ENCODE measurements at regions not wholly inside any gene's neighbourhood (a gene's known extent, or its start where the extent isn't known, plus 50 kb on each side); places are given as distances from the start of the nearest gene placed in this dataset.

DNA sequence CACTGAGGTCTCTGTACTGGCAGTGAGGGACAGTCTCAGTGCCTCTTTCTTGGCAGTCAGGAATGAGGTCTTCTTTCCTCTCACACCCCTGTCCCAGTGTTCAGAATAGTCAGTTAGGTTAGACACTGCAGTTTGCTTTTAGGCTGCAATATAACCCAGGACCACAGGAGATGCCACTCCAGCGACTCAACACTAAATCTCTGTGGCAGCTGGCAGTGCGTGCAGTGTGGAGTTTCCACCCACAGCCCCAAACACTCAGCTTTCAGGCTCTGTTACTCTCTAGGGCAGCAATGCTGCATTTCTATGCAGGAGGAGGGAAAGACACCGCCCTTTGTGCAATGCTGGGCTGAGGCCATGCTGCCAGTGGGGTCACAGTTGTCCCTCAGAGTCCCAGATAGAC is 150.2 kb upstream of the SUCLG2 start:
- DNase-seq, result no peak
- Histone ChIP-seq H3K4me1 (ENCODE audit: control insufficient read depth in 1 of 2, insufficient read depth in 2 of 2, low read depth in 1 of 2, low read length in 1 of 2) (no peaks in the 10 kb centered on the region), H3K9me3 (no peaks in the 10 kb centered on the region), H3K4me2 (no peak overlapping the region), H3K27ac (ENCODE audit: low read depth in 2 of 2, low read length in 1 of 2) (no peak overlapping the region), H3K9me2 (no peaks in the 10 kb centered on the region), H3F3A (replicated peaks; ENCODE audit: insufficient read depth) (no peaks in the 10 kb centered on the region), H4K20me1 (ENCODE audit: insufficient read depth) (no peaks in the 10 kb centered on the region), H3K9ac (no peak overlapping the region), H3K27me3 (ENCODE audit: insufficient read depth) (no peaks in the 10 kb centered on the region), H3K79me2 (ENCODE audit: insufficient read depth) (no peaks in the 10 kb centered on the region), H3K36me3 (replicated peaks in 1 of 2; ENCODE audit: control insufficient read depth in 1 of 2, insufficient read depth in 2 of 2, low read length in 1 of 2) (no peaks in the 10 kb centered on the region), H2AFZ (ENCODE audit: low read depth) (no peak overlapping the region), H3K4me3 (ENCODE audit: low read depth in 2 of 2, low read length in 1 of 2) (no peak overlapping the region)
- WGBS (ENCODE audit: low lambda C conversion rate), result 17% methylated on average over 1 of the region's 3 CpGs
- CTCF ChIA-PET, result interaction anchor here (1.6 to 1.7 kb wide), 2 partner anchors 14 to 15 kb away, joined by 4 to 5 read pairs; no protein-coding TSS in a partner anchor
- TF ChIP-seq NRF1 (IDR thresholded peaks at IDR 0.05; ENCODE audit: low read depth, low read length) (no peak), ELF1 (IDR thresholded peaks at IDR 0.05) (no peak), TAF1 (IDR thresholded peaks at IDR 0.05; ENCODE audit: borderline replicate concordance, low read depth, low read length) (no peak), CHD2 (IDR thresholded peaks at IDR 0.05; ENCODE audit: low read length, partially characterized antibody) (no peak), TCF12 (IDR thresholded peaks at IDR 0.05) (no peak), RCOR1 (IDR thresholded peaks at IDR 0.05; ENCODE audit: low read length) (no peak), RFX5 (IDR thresholded peaks at IDR 0.05; ENCODE audit: low read length) (no peak), MEF2A (IDR thresholded peaks at IDR 0.05; ENCODE audit: borderline replicate concordance, low read depth) (no peak)
- TF ChIP-seq, protein P1, sequence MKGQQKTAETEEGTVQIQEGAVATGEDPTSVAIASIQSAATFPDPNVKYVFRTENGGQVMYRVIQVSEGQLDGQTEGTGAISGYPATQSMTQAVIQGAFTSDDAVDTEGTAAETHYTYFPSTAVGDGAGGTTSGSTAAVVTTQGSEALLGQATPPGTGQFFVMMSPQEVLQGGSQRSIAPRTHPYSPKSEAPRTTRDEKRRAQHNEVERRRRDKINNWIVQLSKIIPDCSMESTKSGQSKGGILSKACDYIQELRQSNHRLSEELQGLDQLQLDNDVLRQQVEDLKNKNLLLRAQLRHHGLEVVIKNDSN (IDR thresholded peaks at IDR 0.05; ENCODE audit: borderline replicate concordance, low read depth), result no peak
- TF ChIP-seq, protein P2, sequence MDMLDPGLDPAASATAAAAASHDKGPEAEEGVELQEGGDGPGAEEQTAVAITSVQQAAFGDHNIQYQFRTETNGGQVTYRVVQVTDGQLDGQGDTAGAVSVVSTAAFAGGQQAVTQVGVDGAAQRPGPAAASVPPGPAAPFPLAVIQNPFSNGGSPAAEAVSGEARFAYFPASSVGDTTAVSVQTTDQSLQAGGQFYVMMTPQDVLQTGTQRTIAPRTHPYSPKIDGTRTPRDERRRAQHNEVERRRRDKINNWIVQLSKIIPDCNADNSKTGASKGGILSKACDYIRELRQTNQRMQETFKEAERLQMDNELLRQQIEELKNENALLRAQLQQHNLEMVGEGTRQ (IDR thresholded peaks at IDR 0.05; ENCODE audit: borderline replicate concordance, low read depth, low read length), result no peak
- TF ChIP-seq, protein P3, sequence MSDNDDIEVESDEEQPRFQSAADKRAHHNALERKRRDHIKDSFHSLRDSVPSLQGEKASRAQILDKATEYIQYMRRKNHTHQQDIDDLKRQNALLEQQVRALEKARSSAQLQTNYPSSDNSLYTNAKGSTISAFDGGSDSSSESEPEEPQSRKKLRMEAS (IDR thresholded peaks at IDR 0.05; ENCODE audit: low read depth), result no peak
- TF ChIP-seq, protein P4, sequence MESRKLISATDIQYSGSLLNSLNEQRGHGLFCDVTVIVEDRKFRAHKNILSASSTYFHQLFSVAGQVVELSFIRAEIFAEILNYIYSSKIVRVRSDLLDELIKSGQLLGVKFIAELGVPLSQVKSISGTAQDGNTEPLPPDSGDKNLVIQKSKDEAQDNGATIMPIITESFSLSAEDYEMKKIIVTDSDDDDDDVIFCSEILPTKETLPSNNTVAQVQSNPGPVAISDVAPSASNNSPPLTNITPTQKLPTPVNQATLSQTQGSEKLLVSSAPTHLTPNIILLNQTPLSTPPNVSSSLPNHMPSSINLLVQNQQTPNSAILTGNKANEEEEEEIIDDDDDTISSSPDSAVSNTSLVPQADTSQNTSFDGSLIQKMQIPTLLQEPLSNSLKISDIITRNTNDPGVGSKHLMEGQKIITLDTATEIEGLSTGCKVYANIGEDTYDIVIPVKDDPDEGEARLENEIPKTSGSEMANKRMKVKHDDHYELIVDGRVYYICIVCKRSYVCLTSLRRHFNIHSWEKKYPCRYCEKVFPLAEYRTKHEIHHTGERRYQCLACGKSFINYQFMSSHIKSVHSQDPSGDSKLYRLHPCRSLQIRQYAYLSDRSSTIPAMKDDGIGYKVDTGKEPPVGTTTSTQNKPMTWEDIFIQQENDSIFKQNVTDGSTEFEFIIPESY (IDR thresholded peaks at IDR 0.05; ENCODE audit: borderline replicate concordance, low read depth), result no peak
- POLR2A ChIA-PET, result no interaction called here

DNA sequence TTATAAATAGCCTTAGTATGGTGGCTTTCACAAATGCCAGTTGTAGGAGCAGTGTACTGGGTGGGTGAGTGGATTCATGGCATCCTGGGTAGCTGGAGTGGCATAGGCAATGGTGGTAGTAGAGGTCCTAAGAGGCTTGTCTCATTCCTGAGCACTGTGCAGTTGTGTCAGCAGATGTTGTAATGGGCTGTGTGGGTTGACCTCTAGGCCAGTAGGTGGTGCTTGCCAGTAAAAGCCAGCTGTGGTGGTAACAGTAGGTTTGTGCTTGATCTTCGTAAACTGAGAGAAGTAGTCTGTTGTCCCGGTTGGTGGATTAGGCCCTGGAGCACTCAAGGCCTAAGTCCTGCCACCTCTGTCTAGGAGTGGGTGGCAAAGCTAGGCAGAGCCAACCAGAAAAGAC is 149.7 kb upstream of the SUCLG2 start:
- ChIA-PET CTCF (interaction anchor here (1.9 kb wide), 1 partner anchor 14 kb away, joined by 7 read pairs; no protein-coding TSS in a partner anchor), POLR2A (no interaction called here)
- Histone ChIP-seq H3K27ac (ENCODE audit: low read depth in 2 of 2, low read length in 1 of 2) (no peak overlapping the region), H4K20me1 (ENCODE audit: insufficient read depth) (no peaks in the 10 kb centered on the region), H3K4me3 (ENCODE audit: low read depth in 2 of 2, low read length in 1 of 2) (no peak overlapping the region), H3K4me2 (no peak overlapping the region), H3K9me3 (no peaks in the 10 kb centered on the region), H2AFZ (ENCODE audit: low read depth) (no peak overlapping the region), H3F3A (replicated peaks; ENCODE audit: insufficient read depth) (no peaks in the 10 kb centered on the region), H3K79me2 (ENCODE audit: insufficient read depth) (no peaks in the 10 kb centered on the region), H3K9ac (no peak overlapping the region), H3K27me3 (ENCODE audit: insufficient read depth) (no peaks in the 10 kb centered on the region), H3K36me3 (replicated peaks in 1 of 2; ENCODE audit: control insufficient read depth in 1 of 2, insufficient read depth in 2 of 2, low read length in 1 of 2) (no peaks in the 10 kb centered on the region), H3K4me1 (ENCODE audit: control insufficient read depth in 1 of 2, insufficient read depth in 2 of 2, low read depth in 1 of 2, low read length in 1 of 2) (no peaks in the 10 kb centered on the region), H3K9me2 (no peaks in the 10 kb centered on the region)
- no peak for DNase-seq
- WGBS (ENCODE audit: low lambda C conversion rate), result no CpG with 5 or more reads among the region's 2 CpGs
- no peak for TF ChIP-seq EP300 (IDR thresholded peaks at IDR 0.05; ENCODE audit: borderline replicate concordance in 1 of 2, low read depth in 1 of 2, low read length in 1 of 2)
- TF ChIP-seq NRF1 (IDR thresholded peaks at IDR 0.05; ENCODE audit: low read depth, low read length), result no peak
- TF ChIP-seq, protein P4 (IDR thresholded peaks at IDR 0.05; ENCODE audit: borderline replicate concordance, low read depth), result no peak
- TF ChIP-seq JUND (IDR thresholded peaks at IDR 0.05), result no peak
- TF ChIP-seq FOXM1 (IDR thresholded peaks at IDR 0.05; ENCODE audit: low read depth), result no peak
- TF ChIP-seq, protein P5, sequence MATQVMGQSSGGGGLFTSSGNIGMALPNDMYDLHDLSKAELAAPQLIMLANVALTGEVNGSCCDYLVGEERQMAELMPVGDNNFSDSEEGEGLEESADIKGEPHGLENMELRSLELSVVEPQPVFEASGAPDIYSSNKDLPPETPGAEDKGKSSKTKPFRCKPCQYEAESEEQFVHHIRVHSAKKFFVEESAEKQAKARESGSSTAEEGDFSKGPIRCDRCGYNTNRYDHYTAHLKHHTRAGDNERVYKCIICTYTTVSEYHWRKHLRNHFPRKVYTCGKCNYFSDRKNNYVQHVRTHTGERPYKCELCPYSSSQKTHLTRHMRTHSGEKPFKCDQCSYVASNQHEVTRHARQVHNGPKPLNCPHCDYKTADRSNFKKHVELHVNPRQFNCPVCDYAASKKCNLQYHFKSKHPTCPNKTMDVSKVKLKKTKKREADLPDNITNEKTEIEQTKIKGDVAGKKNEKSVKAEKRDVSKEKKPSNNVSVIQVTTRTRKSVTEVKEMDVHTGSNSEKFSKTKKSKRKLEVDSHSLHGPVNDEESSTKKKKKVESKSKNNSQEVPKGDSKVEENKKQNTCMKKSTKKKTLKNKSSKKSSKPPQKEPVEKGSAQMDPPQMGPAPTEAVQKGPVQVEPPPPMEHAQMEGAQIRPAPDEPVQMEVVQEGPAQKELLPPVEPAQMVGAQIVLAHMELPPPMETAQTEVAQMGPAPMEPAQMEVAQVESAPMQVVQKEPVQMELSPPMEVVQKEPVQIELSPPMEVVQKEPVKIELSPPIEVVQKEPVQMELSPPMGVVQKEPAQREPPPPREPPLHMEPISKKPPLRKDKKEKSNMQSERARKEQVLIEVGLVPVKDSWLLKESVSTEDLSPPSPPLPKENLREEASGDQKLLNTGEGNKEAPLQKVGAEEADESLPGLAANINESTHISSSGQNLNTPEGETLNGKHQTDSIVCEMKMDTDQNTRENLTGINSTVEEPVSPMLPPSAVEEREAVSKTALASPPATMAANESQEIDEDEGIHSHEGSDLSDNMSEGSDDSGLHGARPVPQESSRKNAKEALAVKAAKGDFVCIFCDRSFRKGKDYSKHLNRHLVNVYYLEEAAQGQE (IDR thresholded peaks at IDR 0.05; ENCODE audit: low read depth, low read length), result no peak
- no peak for TF ChIP-seq TCF12 (IDR thresholded peaks at IDR 0.05)
- TF ChIP-seq ELF1 (IDR thresholded peaks at IDR 0.05), result no peak
- TF ChIP-seq CHD2 (IDR thresholded peaks at IDR 0.05; ENCODE audit: low read length, partially characterized antibody), result no peak
- TF ChIP-seq SMC3 (IDR thresholded peaks at IDR 0.05; ENCODE audit: low read depth, low read length), result no peak
- TF ChIP-seq, protein P3 (IDR thresholded peaks at IDR 0.05; ENCODE audit: low read depth), result no peak
